WTC11 (cell line): ENCODE measurements at regions not wholly inside any gene's neighbourhood (a gene's known extent, or its start where the extent isn't known, plus 50 kb on each side); places are given as distances from the start of the nearest gene placed in this dataset.

Source experiments
- ATAC-seq: fragments of 200-7000 bp; cut with Tn5 transposase; 2 replicates; pipeline ENCODE4 v1.10.0; 2021; ENCODE audit warnings: mild to moderate bottlenecking, moderate library complexity
- CTCF ChIA-PET: fragments of 300-600 bp; sonication (Branson Sonifier 250); formaldehyde crosslinking; loops from one replicate; lab custom pipeline; 2021; ENCODE audit warnings: antibody characterized with exemption; lab: Charles Lee
- POLR2A ChIA-PET: fragments of 350-600 bp; sonication (Branson Sonifier 250); formaldehyde crosslinking; loops from one replicate; lab custom pipeline; 2021; ENCODE audit warnings: antibody characterized with exemption; lab: Charles Lee
- DNase-seq: peaks from one replicate; pipeline ENCODE4 v3.0.0; 2021; ENCODE audit warnings: low spot score
- H3K27ac Mint-ChIP-seq: 2 replicates; pipeline ENCODE4 v1.8.0; 2021; ENCODE audit warnings: mixed read lengths
- H3K27me3 Mint-ChIP-seq: 2 replicates; pipeline ENCODE4 v1.8.0; 2021; ENCODE audit warnings: low read depth, mild to moderate bottlenecking, moderate library complexity, mixed read lengths
- H3K36me3 Mint-ChIP-seq: 2 replicates; pipeline ENCODE4 v1.8.0; 2021; ENCODE audit warnings: mixed read lengths
- H3K4me1 Mint-ChIP-seq: 2 replicates; pipeline ENCODE4 v1.8.0; 2022; ENCODE audit warnings: mixed read lengths
- H3K4me3 Mint-ChIP-seq: 2 replicates; pipeline ENCODE4 v1.8.0; 2021; ENCODE audit warnings: mild to moderate bottlenecking, moderate library complexity, mixed read lengths
- H3K9me3 Mint-ChIP-seq: 2 replicates; pipeline ENCODE4 v1.8.0; 2021; ENCODE audit warnings: mixed read lengths
- AR ChIP-seq: fragments of 250-450 bp; sonication (Bioruptor Pico); IDR thresholded peaks from 2 replicates; pipeline ENCODE4 v1.9.0; 2021; ENCODE audit warnings: mild to moderate bottlenecking
- ARID4B ChIP-seq: sonication (generic); formaldehyde crosslinking; IDR thresholded peaks from 2 replicates; pipeline ENCODE4 v1.8.0; 2023; ENCODE audit warnings: missing genetic modification reagents, mild to moderate bottlenecking, borderline replicate concordance
- E2F1 ChIP-seq: sonication (generic); formaldehyde crosslinking; IDR thresholded peaks from 2 replicates; pipeline ENCODE4 v1.8.0; 2022; ENCODE audit warnings: mild to moderate bottlenecking, missing genetic modification reagents
- E2F5 ChIP-seq: sonication (generic); formaldehyde crosslinking; IDR thresholded peaks from 2 replicates; pipeline ENCODE4 v1.8.1; 2022; ENCODE audit warnings: mild to moderate bottlenecking, moderate library complexity, missing genetic modification reagents
- GABPB1 ChIP-seq: sonication (generic); formaldehyde crosslinking; IDR thresholded peaks from 2 replicates; pipeline ENCODE4 v1.8.1; 2023; ENCODE audit warnings: mild to moderate bottlenecking, missing genetic modification reagents
- GRHL2 ChIP-seq: fragments of 250-450 bp; sonication (Bioruptor Pico); IDR thresholded peaks from 2 replicates; pipeline ENCODE4 v1.8.0; 2022; ENCODE audit warnings: mild to moderate bottlenecking, moderate library complexity; ENCODE audit not compliant: insufficient replicate concordance, severe bottlenecking
- GTF2I ChIP-seq: fragments of 250-450 bp; sonication (Bioruptor Pico); conservative IDR thresholded peaks from 2 replicates; pipeline ENCODE4 v1.4.0; 2021; ENCODE audit warnings: mild to moderate bottlenecking
- IRF1 ChIP-seq: sonication (generic); formaldehyde crosslinking; IDR thresholded peaks from 2 replicates; pipeline ENCODE4 v1.8.0; 2023; ENCODE audit warnings: missing genetic modification reagents
- JUN ChIP-seq: sonication (generic); formaldehyde crosslinking; IDR thresholded peaks from 2 replicates; pipeline ENCODE4 v1.8.0; 2023; ENCODE audit warnings: mild to moderate bottlenecking, missing genetic modification reagents
- KAT7 ChIP-seq: sonication (generic); formaldehyde crosslinking; IDR thresholded peaks from 2 replicates; pipeline ENCODE4 v1.8.1; 2023; ENCODE audit warnings: missing genetic modification reagents, mild to moderate bottlenecking, borderline replicate concordance
- NR1H2 ChIP-seq: sonication (generic); formaldehyde crosslinking; IDR thresholded peaks from 2 replicates; pipeline ENCODE4 v1.9.0; 2021; ENCODE audit warnings: mild to moderate bottlenecking, moderate library complexity, missing genetic modification reagents
- NR2C2 ChIP-seq: sonication (generic); formaldehyde crosslinking; IDR thresholded peaks from 2 replicates; pipeline ENCODE4 v1.8.0; 2022; ENCODE audit warnings: mild to moderate bottlenecking, missing genetic modification reagents
- NR3C1 ChIP-seq: sonication (generic); formaldehyde crosslinking; conservative IDR thresholded peaks from 2 replicates; pipeline ENCODE4 v1.8.1; 2023; ENCODE audit warnings: low read depth, mild to moderate bottlenecking, missing genetic modification reagents
- PRDM15 ChIP-seq: sonication (generic); formaldehyde crosslinking; IDR thresholded peaks from 2 replicates; pipeline ENCODE4 v1.8.0; 2022; ENCODE audit warnings: missing genetic modification reagents
- PRRX2 ChIP-seq: fragments of 250-450 bp; sonication (Bioruptor Pico); IDR thresholded peaks from 2 replicates; pipeline ENCODE4 v1.8.0; 2021; ENCODE audit warnings: mild to moderate bottlenecking
- TP53 ChIP-seq: sonication (generic); formaldehyde crosslinking; IDR thresholded peaks from 2 replicates; pipeline ENCODE4 v1.8.1; 2023; ENCODE audit warnings: mild to moderate bottlenecking, missing genetic modification reagents
- USF1 ChIP-seq: sonication (generic); formaldehyde crosslinking; IDR thresholded peaks from 2 replicates; pipeline ENCODE4 v1.8.0; 2022; ENCODE audit warnings: mild to moderate bottlenecking, missing genetic modification reagents
- ZBTB43 ChIP-seq: sonication (generic); formaldehyde crosslinking; IDR thresholded peaks from 2 replicates; pipeline ENCODE4 v1.8.1; 2023; ENCODE audit warnings: mild to moderate bottlenecking, missing genetic modification reagents
- ZNF396 ChIP-seq: fragments of 250-450 bp; sonication (Bioruptor Pico); IDR thresholded peaks from 2 replicates; pipeline ENCODE4 v1.8.0; 2021; ENCODE audit warnings: mild to moderate bottlenecking, moderate library complexity, borderline replicate concordance
- ZNF416 ChIP-seq: fragments of 250-450 bp; sonication (Bioruptor Pico); IDR thresholded peaks from 2 replicates; pipeline ENCODE4 v1.9.0; 2021; ENCODE audit warnings: mild to moderate bottlenecking, inconsistent platforms
- ZNF671 ChIP-seq: fragments of 250-450 bp; sonication (Bioruptor Pico); IDR thresholded peaks from 2 replicates; pipeline ENCODE4 v1.8.0; 2021; ENCODE audit warnings: mild to moderate bottlenecking

- TF ChIP-seq IRF1 (no peak), ZNF416 (CRISPR knock-in tag) (no peak), NR2C2 (CRISPR knock-in tag) (no peak), E2F5 (no peak), NR3C1 (CRISPR knock-in tag) (no peak), AR (CRISPR knock-in tag) (no peak), KAT7 (CRISPR knock-in tag) (no peak), GABPB1 (CRISPR knock-in tag) (no peak), ZNF396 (no peak), JUN (CRISPR knock-in tag) (no peak)
These were observed 356.9 kb downstream of the CSNK1G3 start (continued) for GRCh38 chr5:123868881-123869280.

GRCh38 chr5:123868267-123868666, 356.3 kb downstream of the CSNK1G3 start:
- peaks cover 16% of the 10 kb centered on the region for H3K4me1 Mint-ChIP-seq
- ATAC-seq (no peak), DNase-seq (no peak)
- H3K27ac Mint-ChIP-seq: no peak overlapping the region
- ChIA-PET CTCF (no interaction called here), POLR2A (no interaction called here)
- peaks cover 8% of the 10 kb centered on the region; the same call in 1 of the 2 replicates for H3K27me3 Mint-ChIP-seq
- H3K4me3 Mint-ChIP-seq: no peak overlapping the region
- H3K36me3 Mint-ChIP-seq: no peaks in the 10 kb centered on the region; the same call in 1 of the 2 replicates
- peaks cover 15% of the 10 kb centered on the region for H3K9me3 Mint-ChIP-seq
- no peak for TF ChIP-seq USF1 (CRISPR knock-in tag)
- no peak for TF ChIP-seq TP53
- no peak for TF ChIP-seq PRRX2 (CRISPR knock-in tag)
- no peak for TF ChIP-seq ZNF396
- TF ChIP-seq GRHL2 (CRISPR knock-in tag): no peak
- TF ChIP-seq GTF2I (CRISPR knock-in tag): no peak
- no peak for TF ChIP-seq ARID4B (CRISPR knock-in tag)
- TF ChIP-seq PRDM15 (CRISPR knock-in tag): no peak
- TF ChIP-seq ZBTB43 (CRISPR knock-in tag): no peak
- no peak for TF ChIP-seq E2F1
- no peak for TF ChIP-seq NR1H2 (CRISPR knock-in tag)
- no peak for TF ChIP-seq ZNF671 (CRISPR knock-in tag)
- no peak for TF ChIP-seq E2F5
